SK-N-SH (cell line): ENCODE measurements at regions not wholly inside any gene's neighbourhood (a gene's known extent, or its start where the extent isn't known, plus 50 kb on each side); places are given as distances from the start of the nearest gene placed in this dataset.

Experiments
- CTCF ChIA-PET: fragments of 300-600, 350-600 bp; formaldehyde crosslinking; extraction: SDS; loops from one replicate; lab custom pipeline; 2021; lab: Yijun Ruan, JAX
- POLR2A ChIA-PET: fragments of 350-600 bp; sonication (Branson Sonifier 250); formaldehyde crosslinking; extraction: SDS; loops from one replicate; lab custom pipeline; 2020; ENCODE audit warnings: antibody characterized with exemption, inconsistent platforms; lab: Yijun Ruan, JAX
- DNase-seq: peaks from one replicate; pipeline ENCODE4 v3.0.0; 2012
- H2AFZ ChIP-seq: fragments of 200-600 bp; sonication (generic); 2 replicates; pipeline ENCODE4 v1.8.1; 2016; ENCODE audit warnings: antibody characterized with exemption, mild to moderate bottlenecking, low read depth
- H3F3A ChIP-seq: fragments of 200-600 bp; sonication (generic); replicated peaks from 2 replicates; pipeline ENCODE3; 2016; ENCODE audit warnings: antibody characterized with exemption, mild to moderate bottlenecking; ENCODE audit not compliant: insufficient read depth
- H3K27ac ChIP-seq, 2 experiments: fragments of 200-500 bp in 1 of 2; fragments of 200-600 bp in 1 of 2; sonication (Bioruptor generic) in 1 of 2; sonication (generic), shearing (Covaris generic) in 1 of 2; 2 replicates each; pipeline versions ENCODE4 v1.5.1 to v1.6.1; 2014 to 2016; ENCODE audit warnings: low read depth in 2 of 2, inconsistent platforms in 1 of 2, low read length in 1 of 2, mild to moderate bottlenecking in 1 of 2, mixed read lengths in 1 of 2
- H3K27me3 ChIP-seq: fragments of 200-600 bp; sonication (generic), shearing (Covaris generic); 2 replicates; pipeline ENCODE4 v1.6.1; 2016; ENCODE audit warnings: mixed run types; ENCODE audit not compliant: insufficient read depth
- H3K36me3 ChIP-seq, 2 experiments: fragments of 200-500 bp in 1 of 2; fragments of 200-600 bp in 1 of 2; sonication (Bioruptor generic) in 1 of 2; sonication (generic) in 1 of 2; replicated peaks in 1 of 2; 2 replicates each; pipeline versions ENCODE3 to v1.5.1; 2014 to 2016; ENCODE audit warnings: low read length in 1 of 2, mild to moderate bottlenecking in 1 of 2; ENCODE audit not compliant: insufficient read depth in 2 of 2, control insufficient read depth in 1 of 2
- H3K4me1 ChIP-seq, 2 experiments: fragments of 200-500 bp in 1 of 2; fragments of 200-600 bp in 1 of 2; sonication (Bioruptor generic) in 1 of 2; sonication (generic), shearing (Covaris generic) in 1 of 2; 2 replicates each; pipeline versions ENCODE4 v1.5.1 to v1.6.1; 2014 to 2016; ENCODE audit warnings: low read depth in 1 of 2, low read length in 1 of 2, mixed run types in 1 of 2; ENCODE audit not compliant: insufficient read depth in 2 of 2, control insufficient read depth in 1 of 2
- H3K4me2 ChIP-seq: fragments of 200-600 bp; sonication (generic), shearing (Covaris generic); 2 replicates; pipeline ENCODE4 v1.6.1; 2017; ENCODE audit warnings: mixed run types
- H3K4me3 ChIP-seq, 2 experiments: fragments of 200-500 bp in 1 of 2; fragments of 200-600 bp in 1 of 2; sonication (Bioruptor generic) in 1 of 2; sonication (generic), shearing (Covaris generic) in 1 of 2; 2 replicates each; pipeline versions ENCODE4 v1.5.1 to v1.8.1; 2014 to 2016; ENCODE audit warnings: low read depth in 2 of 2, inconsistent platforms in 1 of 2, low read length in 1 of 2, mild to moderate bottlenecking in 1 of 2, mixed read lengths in 1 of 2, moderate library complexity in 1 of 2
- H3K79me2 ChIP-seq: fragments of 200-600 bp; sonication (generic); 2 replicates; pipeline ENCODE4 v1.8.1; 2017; ENCODE audit warnings: mild to moderate bottlenecking; ENCODE audit not compliant: insufficient read depth
- H3K9ac ChIP-seq: fragments of 200-600 bp; sonication (generic); 2 replicates; pipeline ENCODE4 v1.6.1; 2017; ENCODE audit warnings: mixed run types
- H3K9me2 ChIP-seq: fragments of 200-600 bp; sonication (generic); 2 replicates; pipeline ENCODE4 v1.6.1; 2017; ENCODE audit warnings: mixed run types
- H3K9me3 ChIP-seq: fragments of 200-600 bp; sonication (generic); 2 replicates; pipeline ENCODE4 v1.6.1; 2017; ENCODE audit warnings: mixed run types, mild to moderate bottlenecking, moderate library complexity
- H4K20me1 ChIP-seq: fragments of 200-600 bp; sonication (generic); 2 replicates; pipeline ENCODE4 v1.6.1; 2017; ENCODE audit warnings: mild to moderate bottlenecking, mixed run types; ENCODE audit not compliant: insufficient read depth
- EZH2phosphoT487 ChIP-seq: fragments of 200-600 bp; sonication (generic); IDR thresholded peaks from 2 replicates; pipeline ENCODE4 v1.6.1; 2017; ENCODE audit warnings: low read depth, mixed run types, mild to moderate bottlenecking, antibody characterized with exemption, moderate library complexity, borderline replicate concordance
- MXI1 ChIP-seq: IDR thresholded peaks from 2 replicates; pipeline ENCODE4 v1.6.1; 2012; ENCODE audit warnings: mild to moderate bottlenecking, low read depth, low read length, improper control_type of control experiment
- RFX5 ChIP-seq: IDR thresholded peaks from 2 replicates; pipeline ENCODE4 v1.6.1; 2012; ENCODE audit warnings: mild to moderate bottlenecking, improper control_type of control experiment, low read length
- TAF1 ChIP-seq: IDR thresholded peaks from 2 replicates; pipeline ENCODE4 v1.6.1; 2012; ENCODE audit warnings: low read depth, mild to moderate bottlenecking, low read length, moderate library complexity, borderline replicate concordance
- WGBS: methylation state at CpG from one replicate; pipeline ENCODE4 v1.1.6; 2017; ENCODE audit warnings: low lambda C conversion rate; 5-methylcytosine and 5-hydroxymethylcytosine counted together
- TF ChIP-seq, protein P1 (sequence below): IDR thresholded peaks from 2 replicates; pipeline ENCODE4; 2012
- TF ChIP-seq, protein P2 (sequence below): IDR thresholded peaks from 2 replicates; pipeline ENCODE4 v1.6.1; 2012; ENCODE audit warnings: mild to moderate bottlenecking, low read depth, low read length, moderate library complexity
- TF ChIP-seq, protein P3 (sequence below): fragments of 200-600 bp; sonication (generic); IDR thresholded peaks from 2 replicates; pipeline ENCODE4 v1.6.1; 2017; ENCODE audit warnings: antibody characterized with exemption, mild to moderate bottlenecking, moderate library complexity

DNA sequence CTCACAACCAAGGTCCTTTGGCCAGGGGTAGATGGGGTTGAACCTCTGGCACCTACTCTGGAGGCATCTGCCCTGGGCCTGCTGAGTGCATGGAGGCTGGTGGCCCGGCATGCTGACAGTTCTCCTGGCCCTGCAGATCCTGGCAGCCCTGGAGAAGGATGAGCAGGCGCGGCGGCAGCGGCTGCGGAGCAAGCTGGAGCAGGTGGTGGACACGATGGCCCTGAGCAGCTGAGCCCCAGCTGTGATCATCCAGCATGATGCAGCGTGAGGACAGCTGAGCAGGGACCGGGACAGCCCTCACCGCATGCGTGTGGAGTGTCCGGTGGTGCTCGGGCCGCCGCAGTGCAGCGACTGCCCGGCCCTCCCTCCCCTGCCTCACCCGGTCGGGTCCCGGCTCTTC, 50.9 kb downstream of the PLXNA1 start:
- Histone ChIP-seq H3F3A (peaks cover 3% of the 10 kb centered on the region), H3K9me2 (no peaks in the 10 kb centered on the region), H3K4me1 (no peaks in the 10 kb centered on the region; a peak in 1 of 4 replicates), H3K27ac (no peak overlapping the region), H3K4me2 (no peak overlapping the region), H3K79me2 (no peaks in the 10 kb centered on the region), H2AFZ (no peak overlapping the region), H3K36me3 (peaks cover 3 to 66% of the 10 kb centered on the region in 2 experiments), H3K9me3 (no peaks in the 10 kb centered on the region), H3K9ac (no peak overlapping the region), H3K4me3 (no peak overlapping the region), H4K20me1 (no peaks in the 10 kb centered on the region), H3K27me3 (no peaks in the 10 kb centered on the region)
- ChIA-PET POLR2A (no interaction called here), CTCF (interaction anchor here (1.2 kb wide), 1 partner anchor 9 kb away, joined by 3 read pairs; no protein-coding TSS in a partner anchor)
- TF ChIP-seq, protein P1, sequence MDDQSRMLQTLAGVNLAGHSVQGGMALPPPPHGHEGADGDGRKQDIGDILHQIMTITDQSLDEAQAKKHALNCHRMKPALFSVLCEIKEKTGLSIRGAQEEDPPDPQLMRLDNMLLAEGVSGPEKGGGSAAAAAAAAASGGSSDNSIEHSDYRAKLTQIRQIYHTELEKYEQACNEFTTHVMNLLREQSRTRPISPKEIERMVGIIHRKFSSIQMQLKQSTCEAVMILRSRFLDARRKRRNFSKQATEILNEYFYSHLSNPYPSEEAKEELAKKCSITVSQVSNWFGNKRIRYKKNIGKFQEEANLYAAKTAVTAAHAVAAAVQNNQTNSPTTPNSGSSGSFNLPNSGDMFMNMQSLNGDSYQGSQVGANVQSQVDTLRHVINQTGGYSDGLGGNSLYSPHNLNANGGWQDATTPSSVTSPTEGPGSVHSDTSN, result no peak
- TF ChIP-seq, protein P2, sequence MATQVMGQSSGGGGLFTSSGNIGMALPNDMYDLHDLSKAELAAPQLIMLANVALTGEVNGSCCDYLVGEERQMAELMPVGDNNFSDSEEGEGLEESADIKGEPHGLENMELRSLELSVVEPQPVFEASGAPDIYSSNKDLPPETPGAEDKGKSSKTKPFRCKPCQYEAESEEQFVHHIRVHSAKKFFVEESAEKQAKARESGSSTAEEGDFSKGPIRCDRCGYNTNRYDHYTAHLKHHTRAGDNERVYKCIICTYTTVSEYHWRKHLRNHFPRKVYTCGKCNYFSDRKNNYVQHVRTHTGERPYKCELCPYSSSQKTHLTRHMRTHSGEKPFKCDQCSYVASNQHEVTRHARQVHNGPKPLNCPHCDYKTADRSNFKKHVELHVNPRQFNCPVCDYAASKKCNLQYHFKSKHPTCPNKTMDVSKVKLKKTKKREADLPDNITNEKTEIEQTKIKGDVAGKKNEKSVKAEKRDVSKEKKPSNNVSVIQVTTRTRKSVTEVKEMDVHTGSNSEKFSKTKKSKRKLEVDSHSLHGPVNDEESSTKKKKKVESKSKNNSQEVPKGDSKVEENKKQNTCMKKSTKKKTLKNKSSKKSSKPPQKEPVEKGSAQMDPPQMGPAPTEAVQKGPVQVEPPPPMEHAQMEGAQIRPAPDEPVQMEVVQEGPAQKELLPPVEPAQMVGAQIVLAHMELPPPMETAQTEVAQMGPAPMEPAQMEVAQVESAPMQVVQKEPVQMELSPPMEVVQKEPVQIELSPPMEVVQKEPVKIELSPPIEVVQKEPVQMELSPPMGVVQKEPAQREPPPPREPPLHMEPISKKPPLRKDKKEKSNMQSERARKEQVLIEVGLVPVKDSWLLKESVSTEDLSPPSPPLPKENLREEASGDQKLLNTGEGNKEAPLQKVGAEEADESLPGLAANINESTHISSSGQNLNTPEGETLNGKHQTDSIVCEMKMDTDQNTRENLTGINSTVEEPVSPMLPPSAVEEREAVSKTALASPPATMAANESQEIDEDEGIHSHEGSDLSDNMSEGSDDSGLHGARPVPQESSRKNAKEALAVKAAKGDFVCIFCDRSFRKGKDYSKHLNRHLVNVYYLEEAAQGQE, result no peak
- TF ChIP-seq, protein P3, sequence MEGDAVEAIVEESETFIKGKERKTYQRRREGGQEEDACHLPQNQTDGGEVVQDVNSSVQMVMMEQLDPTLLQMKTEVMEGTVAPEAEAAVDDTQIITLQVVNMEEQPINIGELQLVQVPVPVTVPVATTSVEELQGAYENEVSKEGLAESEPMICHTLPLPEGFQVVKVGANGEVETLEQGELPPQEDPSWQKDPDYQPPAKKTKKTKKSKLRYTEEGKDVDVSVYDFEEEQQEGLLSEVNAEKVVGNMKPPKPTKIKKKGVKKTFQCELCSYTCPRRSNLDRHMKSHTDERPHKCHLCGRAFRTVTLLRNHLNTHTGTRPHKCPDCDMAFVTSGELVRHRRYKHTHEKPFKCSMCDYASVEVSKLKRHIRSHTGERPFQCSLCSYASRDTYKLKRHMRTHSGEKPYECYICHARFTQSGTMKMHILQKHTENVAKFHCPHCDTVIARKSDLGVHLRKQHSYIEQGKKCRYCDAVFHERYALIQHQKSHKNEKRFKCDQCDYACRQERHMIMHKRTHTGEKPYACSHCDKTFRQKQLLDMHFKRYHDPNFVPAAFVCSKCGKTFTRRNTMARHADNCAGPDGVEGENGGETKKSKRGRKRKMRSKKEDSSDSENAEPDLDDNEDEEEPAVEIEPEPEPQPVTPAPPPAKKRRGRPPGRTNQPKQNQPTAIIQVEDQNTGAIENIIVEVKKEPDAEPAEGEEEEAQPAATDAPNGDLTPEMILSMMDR, result no peak
- TF ChIP-seq EZH2phosphoT487 (no peak), MXI1 (no peak)
- no peak for DNase-seq
- 97% methylated on average over 9 of the region's 20 CpGs for WGBS

DNA sequence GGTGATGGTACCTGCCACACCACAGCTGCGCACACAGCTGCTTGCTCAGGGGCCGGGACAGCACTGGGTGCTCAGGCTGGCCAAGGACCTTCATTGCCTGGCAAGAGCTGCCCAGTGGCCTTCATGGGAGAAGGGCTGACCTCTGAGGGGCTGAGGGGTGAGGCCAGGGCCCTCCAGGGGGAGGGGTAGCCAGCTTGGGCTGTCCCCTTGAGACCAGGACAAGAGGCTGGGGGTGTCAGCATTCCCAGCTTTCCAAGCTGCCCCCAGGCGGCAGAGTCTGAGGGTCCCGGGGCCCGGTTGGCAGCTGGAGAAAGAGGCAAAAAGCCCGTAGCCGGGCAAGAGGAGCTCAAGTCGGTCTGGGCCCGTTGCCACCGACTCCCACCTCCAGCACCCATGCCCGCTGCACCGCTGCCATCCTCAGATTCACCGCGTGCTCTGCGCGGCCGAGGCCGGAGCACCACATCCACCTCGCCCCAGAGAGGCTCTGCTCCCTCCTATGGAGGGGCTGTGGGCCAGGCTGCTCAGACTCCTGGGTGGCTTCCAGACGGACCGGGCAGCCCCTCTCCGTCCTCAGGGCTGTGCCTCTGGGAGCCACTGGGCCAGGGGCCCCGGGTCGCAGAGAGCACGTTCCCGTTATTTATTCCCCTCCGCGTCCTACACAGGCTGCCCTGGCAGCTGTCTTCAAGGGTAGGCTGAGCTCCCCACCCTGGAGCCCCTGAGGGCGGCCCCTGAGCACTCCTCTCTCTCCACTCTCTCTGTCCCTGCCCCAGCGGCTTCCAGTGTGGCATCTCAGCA, 51.5 kb downstream of the PLXNA1 start:
- H3K9ac ChIP-seq, result no peak overlapping the region
- no peaks in the 10 kb centered on the region for H3K79me2 ChIP-seq
- no peak overlapping the region for H3K4me2 ChIP-seq
- ChIA-PET POLR2A (no interaction called here), CTCF (interaction anchor here (1.2 kb wide), 1 partner anchor 9 kb away, joined by 3 read pairs; no protein-coding TSS in a partner anchor)
- peaks cover 3% of the 10 kb centered on the region for H3F3A ChIP-seq
- H2AFZ ChIP-seq, result no peak overlapping the region
- no peaks in the 10 kb centered on the region for H3K27me3 ChIP-seq
- H4K20me1 ChIP-seq, result no peaks in the 10 kb centered on the region
- H3K36me3 ChIP-seq, result peaks cover 3 to 60% of the 10 kb centered on the region in 2 experiments
- no peak overlapping the region for H3K4me3 ChIP-seq
- H3K4me1 ChIP-seq, result no peaks in the 10 kb centered on the region; a peak in 1 of 4 replicates
- no peak for TF ChIP-seq TAF1
- no peak for TF ChIP-seq RFX5
- TF ChIP-seq, all 33 proteins: peak for 0
- H3K9me2 ChIP-seq, result no peaks in the 10 kb centered on the region
- H3K27ac ChIP-seq, result no peak overlapping the region
- no peaks in the 10 kb centered on the region for H3K9me3 ChIP-seq
- no peak for DNase-seq
- WGBS, result 100% methylated on average over 14 of the region's 30 CpGs
